ENCODE measurements at regions not wholly inside any gene's neighbourhood (a gene's known extent, or its start where the extent isn't known, plus 50 kb on each side); places are given as distances from the start of the nearest gene placed in this dataset.
A peak's percentile ranks its signal among the peaks of the same experiment; 100 is the strongest.

- TF ChIP-seq CTCF (conservative IDR thresholded peaks at IDR 0.05) = peak; percentile 27; the same call in 1 of the 2 replicates
- TF ChIP-seq ZFX (IDR thresholded peaks at IDR 0.05) = no peak
Observed at GRCh38 chr7:49486974-49487829, 286.2 kb upstream of the VWC2 start.

Data from C4-2B (cell line).